Omental fat pad (tissue), 3 donors: ENCODE measurements at regions not wholly inside any gene's neighbourhood (a gene's known extent, or its start where the extent isn't known, plus 50 kb on each side); places are given as distances from the start of the nearest gene placed in this dataset.
"Not testable (repeated sequence)": the region's sequence is repeated elsewhere in the genome, so short reads cannot be mapped to it uniquely, and the experiment has no call there.

ENCODE experiments used
- ATAC-seq: fragments of 150-250 bp; one replicate; pipeline ENCODE4 v1.9.1; 2016; ENCODE audit warnings: mild to moderate bottlenecking, moderate library complexity; ENCODE audit not compliant: low FRiP score
- DNase-seq: peaks from one replicate; pipeline ENCODE4 v3.0.0-alpha.2; 2019; ENCODE audit warnings: low spot score
- CTCF ChIP-seq, 3 donors: fragments of 450-650 bp; IDR thresholded peaks; one replicate each; pipeline ENCODE4 v1.5.1; 2016 to 2017; ENCODE audit warnings: antibody characterized with exemption in 3 of 3, mild to moderate bottlenecking in 3 of 3, moderate library complexity in 2 of 3

GRCh38 chrX:115357326-115358120 lies 68.0 kb downstream of the LUZP4 start:
- DNase-seq (no peak), ATAC-seq (no peak)
- TF ChIP-seq CTCF (IDR thresholded peaks at IDR 0.05), result no peak

- DNase-seq, ATAC-seq: not testable (repeated sequence)
Observed at GRCh38 chrX:115359508-115359907, 70.0 kb downstream of the LUZP4 start.

GRCh38 chrX:115360220-115360781 lies 70.8 kb downstream of the LUZP4 start:
- ATAC-seq, result no peak
- no peak for DNase-seq
- no peak for TF ChIP-seq CTCF (IDR thresholded peaks at IDR 0.05)

- ATAC-seq (no peak), DNase-seq (no peak)
Observed at GRCh38 chrX:115362334-115363095, 73.0 kb downstream of the LUZP4 start.

GRCh38 chrX:115363372-115363771 lies 73.9 kb downstream of the LUZP4 start:
- DNase-seq (no peak), ATAC-seq (no peak)
- TF ChIP-seq CTCF (IDR thresholded peaks at IDR 0.05), result no peak

More at GRCh38 chrX:115362334-115363095, 73.0 kb downstream of the LUZP4 start:
- no peak for TF ChIP-seq CTCF (IDR thresholded peaks at IDR 0.05)

GRCh38 chrX:115363897-115364296 lies 74.4 kb downstream of the LUZP4 start:
- no peak for DNase-seq
- no peak for TF ChIP-seq CTCF (IDR thresholded peaks at IDR 0.05)
- ATAC-seq, result no peak

- no peak for TF ChIP-seq CTCF (IDR thresholded peaks at IDR 0.05)
- DNase-seq (no peak), ATAC-seq (no peak)
Observed at GRCh38 chrX:115364670-115365069, 75.2 kb downstream of the LUZP4 start.
